ENCODE measurements at regions not wholly inside any gene's neighbourhood (a gene's known extent, or its start where the extent isn't known, plus 50 kb on each side); places are given as distances from the start of the nearest gene placed in this dataset.

DNA sequence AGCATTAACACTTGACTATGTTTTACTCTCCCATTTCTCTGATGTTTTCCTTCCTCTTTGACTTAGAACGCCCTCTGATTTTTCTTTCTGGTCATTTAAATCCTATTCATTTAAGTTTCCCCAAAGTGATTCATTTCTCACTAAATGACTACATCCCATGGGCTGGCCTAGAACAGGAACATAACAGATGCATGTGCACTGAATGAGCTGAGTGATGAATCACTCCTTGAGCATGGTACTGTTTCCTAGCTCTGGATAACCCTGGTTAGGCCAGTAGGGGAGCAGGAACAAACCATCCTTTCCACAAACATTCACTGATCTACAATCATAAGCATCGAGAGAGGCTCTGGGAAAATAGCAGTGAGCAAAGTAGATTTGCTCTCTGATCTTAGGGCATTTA is 221.9 kb upstream of the SETBP1 start:
- TF ChIP-seq, protein P1, sequence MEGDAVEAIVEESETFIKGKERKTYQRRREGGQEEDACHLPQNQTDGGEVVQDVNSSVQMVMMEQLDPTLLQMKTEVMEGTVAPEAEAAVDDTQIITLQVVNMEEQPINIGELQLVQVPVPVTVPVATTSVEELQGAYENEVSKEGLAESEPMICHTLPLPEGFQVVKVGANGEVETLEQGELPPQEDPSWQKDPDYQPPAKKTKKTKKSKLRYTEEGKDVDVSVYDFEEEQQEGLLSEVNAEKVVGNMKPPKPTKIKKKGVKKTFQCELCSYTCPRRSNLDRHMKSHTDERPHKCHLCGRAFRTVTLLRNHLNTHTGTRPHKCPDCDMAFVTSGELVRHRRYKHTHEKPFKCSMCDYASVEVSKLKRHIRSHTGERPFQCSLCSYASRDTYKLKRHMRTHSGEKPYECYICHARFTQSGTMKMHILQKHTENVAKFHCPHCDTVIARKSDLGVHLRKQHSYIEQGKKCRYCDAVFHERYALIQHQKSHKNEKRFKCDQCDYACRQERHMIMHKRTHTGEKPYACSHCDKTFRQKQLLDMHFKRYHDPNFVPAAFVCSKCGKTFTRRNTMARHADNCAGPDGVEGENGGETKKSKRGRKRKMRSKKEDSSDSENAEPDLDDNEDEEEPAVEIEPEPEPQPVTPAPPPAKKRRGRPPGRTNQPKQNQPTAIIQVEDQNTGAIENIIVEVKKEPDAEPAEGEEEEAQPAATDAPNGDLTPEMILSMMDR (IDR thresholded peaks at IDR 0.05) = no peak
- H3K9ac ChIP-seq = no peak overlapping the region
- no peaks in the 10 kb centered on the region for H3K36me3 ChIP-seq (ENCODE audit: control insufficient read depth, insufficient read depth, low read length)
- no peaks in the 10 kb centered on the region for H3K79me2 ChIP-seq
- H3K4me2 ChIP-seq (ENCODE audit: low read length) = no peak overlapping the region
- no peaks in the 10 kb centered on the region for H3K27me3 ChIP-seq (ENCODE audit: control insufficient read depth, insufficient read depth, low read length)
- H3K4me1 ChIP-seq = no peaks in the 10 kb centered on the region
- no peak overlapping the region for H3K27ac ChIP-seq
- H3K9me3 ChIP-seq (ENCODE audit: control insufficient read depth, low read length) = no peaks in the 10 kb centered on the region
- no peak overlapping the region for H3K4me3 ChIP-seq (ENCODE audit: low read depth, low read length)
- H2AFZ ChIP-seq = no peak overlapping the region

DNA sequence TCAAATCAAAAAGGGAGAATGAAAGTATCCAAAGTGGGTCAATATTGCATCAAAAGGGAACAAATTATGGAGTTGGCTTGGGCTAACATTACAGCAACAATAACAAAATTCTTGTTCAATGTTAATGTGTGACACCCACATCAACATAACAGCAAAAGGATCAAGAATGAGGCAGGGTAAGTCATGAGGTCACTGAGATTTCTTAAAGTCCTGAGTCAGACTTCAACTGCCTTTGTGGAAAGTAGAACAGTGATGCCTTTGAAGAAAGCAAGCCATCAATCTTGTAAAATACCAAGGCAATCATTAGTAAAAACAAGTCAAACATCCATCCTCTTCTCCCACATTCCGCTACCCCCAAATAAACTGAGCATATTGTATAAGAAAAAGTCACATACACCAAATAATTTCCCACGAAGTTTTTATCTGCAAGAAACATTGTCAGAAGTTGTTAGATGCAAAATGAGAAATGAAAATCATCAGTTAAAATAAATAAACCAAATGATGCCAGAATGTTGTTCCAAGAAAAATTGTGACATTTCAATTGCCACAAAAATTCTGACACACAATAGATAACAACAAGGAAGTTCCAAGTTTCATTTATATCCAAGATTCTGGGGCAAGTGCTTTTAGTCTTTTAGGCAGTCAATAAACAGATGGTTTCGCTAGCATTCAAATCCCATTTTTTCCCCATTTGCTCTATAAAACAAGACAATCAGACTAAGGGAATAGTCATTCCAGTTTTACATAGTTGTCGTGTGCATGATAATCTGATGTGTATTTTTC is 216.1 kb upstream of the SETBP1 start:
- no peak overlapping the region for H3K4me3 ChIP-seq (ENCODE audit: low read depth, low read length)
- TF ChIP-seq, protein P1 (IDR thresholded peaks at IDR 0.05) = no peak
- no peak overlapping the region for H3K4me2 ChIP-seq (ENCODE audit: low read length)
- H3K79me2 ChIP-seq = no peaks in the 10 kb centered on the region
- no peaks in the 10 kb centered on the region for H3K27me3 ChIP-seq (ENCODE audit: control insufficient read depth, insufficient read depth, low read length)
- no peak overlapping the region for H2AFZ ChIP-seq
- no peak overlapping the region for H3K9ac ChIP-seq
- no peak overlapping the region for H3K27ac ChIP-seq
- no peaks in the 10 kb centered on the region for H3K4me1 ChIP-seq
- no peaks in the 10 kb centered on the region for H3K36me3 ChIP-seq (ENCODE audit: control insufficient read depth, insufficient read depth, low read length)
- H3K9me3 ChIP-seq (ENCODE audit: control insufficient read depth, low read length) = no peaks in the 10 kb centered on the region

DNA sequence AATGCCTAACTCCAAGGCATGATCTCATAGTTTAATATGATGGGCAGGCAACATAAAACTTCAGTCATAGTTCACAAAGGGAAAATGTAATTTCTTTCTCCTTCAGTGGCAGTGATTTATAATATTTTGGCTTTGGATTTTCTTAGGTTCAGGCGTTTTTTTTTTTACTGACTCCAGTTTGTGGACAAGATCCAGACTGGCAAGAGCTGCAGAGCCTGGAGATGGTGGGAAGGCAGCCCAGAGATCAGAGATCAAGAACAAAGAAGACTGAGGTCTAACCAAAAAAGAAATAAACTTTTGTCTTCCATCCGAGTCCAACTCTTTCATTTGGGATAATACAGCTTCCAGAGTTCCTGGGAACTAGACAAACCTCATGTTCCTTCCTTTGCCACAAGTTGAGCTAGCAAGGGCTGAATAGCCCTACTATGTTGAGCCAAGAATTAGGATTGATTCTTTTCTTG is 215.3 kb upstream of the SETBP1 start:
- Histone ChIP-seq H3K36me3 (ENCODE audit: control insufficient read depth, insufficient read depth, low read length) (no peaks in the 10 kb centered on the region), H3K27ac (no peak overlapping the region), H3K79me2 (no peaks in the 10 kb centered on the region), H3K9me3 (ENCODE audit: control insufficient read depth, low read length) (no peaks in the 10 kb centered on the region), H3K9ac (no peak overlapping the region), H2AFZ (no peak overlapping the region), H3K4me2 (ENCODE audit: low read length) (no peak overlapping the region), H3K4me3 (ENCODE audit: low read depth, low read length) (no peak overlapping the region), H3K4me1 (no peaks in the 10 kb centered on the region), H3K27me3 (ENCODE audit: control insufficient read depth, insufficient read depth, low read length) (no peaks in the 10 kb centered on the region)
- TF ChIP-seq, protein P1 (IDR thresholded peaks at IDR 0.05) = no peak

DNA sequence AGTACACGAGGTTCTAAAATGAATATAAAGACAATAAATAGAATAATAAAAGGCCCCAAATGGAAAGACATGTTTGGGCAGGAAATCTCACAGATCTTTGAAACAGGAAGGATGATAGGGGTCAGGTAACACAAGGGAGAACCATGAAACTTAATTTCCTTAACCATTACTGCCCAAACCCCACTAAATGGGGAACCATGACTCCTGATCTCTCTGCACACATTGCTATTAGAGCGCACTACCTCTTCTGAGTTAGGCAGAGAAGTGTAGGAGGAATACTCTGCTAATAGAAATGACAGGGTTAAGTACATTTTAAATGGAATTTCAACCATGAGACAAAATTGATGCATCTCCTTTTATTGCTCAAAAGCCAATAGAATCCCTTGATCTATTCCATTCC is 213.7 kb upstream of the SETBP1 start:
- Histone ChIP-seq H3K36me3 (ENCODE audit: control insufficient read depth, insufficient read depth, low read length) (no peaks in the 10 kb centered on the region), H2AFZ (no peak overlapping the region), H3K79me2 (no peaks in the 10 kb centered on the region), H3K9ac (no peak overlapping the region), H3K4me3 (ENCODE audit: low read depth, low read length) (no peak overlapping the region), H3K9me3 (ENCODE audit: control insufficient read depth, low read length) (no peaks in the 10 kb centered on the region), H3K4me2 (ENCODE audit: low read length) (no peak overlapping the region), H3K27ac (no peak overlapping the region), H3K4me1 (no peaks in the 10 kb centered on the region), H3K27me3 (ENCODE audit: control insufficient read depth, insufficient read depth, low read length) (no peaks in the 10 kb centered on the region)
- TF ChIP-seq, protein P1 (IDR thresholded peaks at IDR 0.05) = no peak

DNA sequence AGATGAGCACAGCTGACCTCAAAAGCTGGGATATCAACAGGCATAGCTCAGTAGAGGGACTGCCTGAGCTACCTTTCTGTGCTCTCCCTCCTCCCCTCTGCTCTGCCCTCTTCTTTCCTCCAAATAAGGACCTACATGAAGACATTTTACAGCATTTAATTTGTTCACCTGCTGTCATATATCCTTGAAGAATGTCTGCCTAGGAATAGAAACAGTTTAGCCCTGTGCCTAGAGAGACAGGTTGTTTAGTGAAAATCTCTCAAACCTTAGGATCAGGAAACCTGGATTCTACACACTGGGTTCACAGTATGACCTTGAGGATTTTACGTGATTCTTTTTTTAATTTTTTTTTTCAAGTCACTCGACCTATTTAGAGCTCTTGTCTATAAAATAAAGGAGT is 213.0 kb upstream of the SETBP1 start:
- H3K4me1 ChIP-seq = no peaks in the 10 kb centered on the region

More for the DNA sequence above, 213.0 kb upstream of the SETBP1 start:
- no peaks in the 10 kb centered on the region for H3K9me3 ChIP-seq (ENCODE audit: control insufficient read depth, low read length)
- no peak overlapping the region for H3K4me2 ChIP-seq (ENCODE audit: low read length)
- no peaks in the 10 kb centered on the region for H3K79me2 ChIP-seq
- no peaks in the 10 kb centered on the region for H3K27me3 ChIP-seq (ENCODE audit: control insufficient read depth, insufficient read depth, low read length)
- no peaks in the 10 kb centered on the region for H3K36me3 ChIP-seq (ENCODE audit: control insufficient read depth, insufficient read depth, low read length)
- H2AFZ ChIP-seq = no peak overlapping the region
- no peak overlapping the region for H3K9ac ChIP-seq
- H3K4me3 ChIP-seq (ENCODE audit: low read depth, low read length) = no peak overlapping the region
- TF ChIP-seq, protein P1 (IDR thresholded peaks at IDR 0.05) = no peak
- H3K27ac ChIP-seq = no peak overlapping the region
